ENCODE measurements at regions not wholly inside any gene's neighbourhood (a gene's known extent, or its start where the extent isn't known, plus 50 kb on each side); places are given as distances from the start of the nearest gene placed in this dataset.
"Not testable (repeated sequence)": the region's sequence is repeated elsewhere in the genome, so short reads cannot be mapped to it uniquely, and the experiment has no call there.

- DNase-seq (ENCODE audit: low read depth): no peak
These were observed 68.0 kb upstream of the INSIG1 start for GRCh38 chr7:155229548-155230168.

- no peak for DNase-seq (ENCODE audit: low read depth)
These were observed 67.5 kb upstream of the INSIG1 start for GRCh38 chr7:155230169-155230593.

GRCh38 chr7:155231241-155231800, 66.4 kb upstream of the INSIG1 start:
- DNase-seq (ENCODE audit: low read depth): no peak

- DNase-seq (ENCODE audit: low read depth): no peak
These were observed 65.7 kb upstream of the INSIG1 start for GRCh38 chr7:155231941-155232340.

- DNase-seq (ENCODE audit: low read depth): no peak
These were observed 64.8 kb upstream of the INSIG1 start for GRCh38 chr7:155232911-155233310.

- no peak for DNase-seq (ENCODE audit: low read depth)
These were observed 64.1 kb upstream of the INSIG1 start for GRCh38 chr7:155233311-155234157.

- no peak for DNase-seq (ENCODE audit: low read depth)
These were observed 63.6 kb upstream of the INSIG1 start for GRCh38 chr7:155234158-155234492.

GRCh38 chr7:155234950-155235789, 62.5 kb upstream of the INSIG1 start:
- no peak for DNase-seq (ENCODE audit: low read depth)

GRCh38 chr7:155236386-155236785, 61.3 kb upstream of the INSIG1 start:
- DNase-seq (ENCODE audit: low read depth): no peak

GRCh38 chr7:155237297-155237696, 60.4 kb upstream of the INSIG1 start:
- no peak for DNase-seq (ENCODE audit: low read depth)

GRCh38 chr7:155237730-155238129, 59.9 kb upstream of the INSIG1 start:
- no peak for DNase-seq (ENCODE audit: low read depth)

GRCh38 chr7:155239431-155240087, 58.1 kb upstream of the INSIG1 start:
- DNase-seq (ENCODE audit: low read depth): not testable (repeated sequence)

GRCh38 chr7:155244675-155245074, 53.0 kb upstream of the INSIG1 start:
- DNase-seq (ENCODE audit: low read depth): no peak

- DNase-seq (ENCODE audit: low read depth): no peak
These were observed 50.0 kb upstream of the INSIG1 start for GRCh38 chr7:155247479-155248365.

Data from CMK (cell line).